ENCODE measurements at regions not wholly inside any gene's neighbourhood (a gene's known extent, or its start where the extent isn't known, plus 50 kb on each side); places are given as distances from the start of the nearest gene placed in this dataset.

DNA sequence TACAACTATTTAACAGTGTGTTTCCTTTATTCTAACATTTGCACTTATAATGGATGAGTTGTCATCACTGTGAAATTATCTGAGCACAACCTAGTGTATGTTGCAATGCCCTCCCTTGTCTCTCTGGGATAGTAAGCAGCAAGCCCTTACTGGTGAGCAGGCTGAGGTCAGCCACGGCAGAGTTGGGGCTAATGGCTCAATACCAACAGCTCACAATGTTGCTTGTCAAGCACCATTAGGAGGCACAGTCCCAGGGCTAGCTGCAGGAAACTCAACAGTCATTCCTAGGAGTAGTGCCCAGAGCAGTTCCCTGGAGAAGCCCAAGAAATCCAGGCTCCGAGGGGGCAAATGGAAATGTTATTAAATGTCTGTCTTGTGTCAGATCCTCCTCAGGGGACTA is 858.4 kb downstream of the GRID1 start:
- DNase-seq = no peak
- WGBS (ENCODE audit: extremely low coverage, insufficient read length, low lambda C conversion rate) = no CpG with 5 or more reads among the region's 2 CpGs
- H3K79me1 ChIP-seq (ENCODE audit: insufficient read depth, low read depth, low read length, poor library complexity, severe bottlenecking) = no peaks in the 10 kb centered on the region

More for the DNA sequence above, 858.4 kb downstream of the GRID1 start:
- no peak overlapping the region for H3K14ac ChIP-seq (ENCODE audit: insufficient read depth, low read length)
- H2AK5ac ChIP-seq (ENCODE audit: insufficient read length, low read length) = no peak overlapping the region
- H3K27me3 ChIP-seq (ENCODE audit: insufficient read depth, low read length) = no peaks in the 10 kb centered on the region
- H4K91ac ChIP-seq (ENCODE audit: insufficient read length, low read depth, low read length) = no peak overlapping the region
- no peak overlapping the region for H3K23ac ChIP-seq (ENCODE audit: insufficient read length, low read depth, low read length)
- H4K8ac ChIP-seq (replicated peaks; ENCODE audit: insufficient read length, low read depth, low read length) = no peak overlapping the region
- no peaks in the 10 kb centered on the region for H3K79me2 ChIP-seq (ENCODE audit: insufficient read depth, low read length)
- H2AFZ ChIP-seq (ENCODE audit: low read length) = no peak overlapping the region
- H3K9me3 ChIP-seq (ENCODE audit: control insufficient read depth, low read depth, low read length) = no peaks in the 10 kb centered on the region
- H3K4me1 Mint-ChIP-seq = peaks cover 5 to 6% of the 10 kb centered on the region in 2 experiments
- peaks cover 22 to 25% of the 10 kb centered on the region in 2 experiments for H3K9me3 Mint-ChIP-seq
- H2BK15ac ChIP-seq (ENCODE audit: low read depth, low read length) = no peak overlapping the region
- no peak overlapping the region for H3K27ac Mint-ChIP-seq
- no peak overlapping the region for H3T11ph ChIP-seq (ENCODE audit: low read length)
- H4K20me1 ChIP-seq (ENCODE audit: control insufficient read depth, insufficient read depth, insufficient read length) = no peaks in the 10 kb centered on the region
- H2BK12ac ChIP-seq (ENCODE audit: insufficient read length, low read depth, low read length) = no peak overlapping the region
- no peak overlapping the region for H3K27ac ChIP-seq (ENCODE audit: insufficient read length, low read depth, low read length)
- H2BK5ac ChIP-seq (ENCODE audit: insufficient read length, low read length) = no peak overlapping the region
- peaks cover 7 to 24% (median 7%) of the 10 kb centered on the region in 3 experiments for H3K36me3 Mint-ChIP-seq (ENCODE audit: insufficient read depth in 1 of 3, low read depth in 3 of 3)
- peaks cover 5% of the 10 kb centered on the region; the same call in 1 of the 2 replicates for H3K27me3 Mint-ChIP-seq (ENCODE audit: low read depth)
- H3K18ac ChIP-seq (ENCODE audit: insufficient read length, low read depth, low read length) = no peak overlapping the region
- no peak overlapping the region for H2BK20ac ChIP-seq (ENCODE audit: low read depth, low read length, poor library complexity, severe bottlenecking)
- no peak overlapping the region for H3K4me2 ChIP-seq (ENCODE audit: insufficient read depth, insufficient read length, low read length)
- no peak overlapping the region for H2BK120ac ChIP-seq (ENCODE audit: low read depth, low read length, poor library complexity, severe bottlenecking)
- peaks cover 1% of the 10 kb centered on the region; the same call in 1 of the 2 replicates for H3K4me1 ChIP-seq (ENCODE audit: insufficient read depth, low read length)
- TF ChIP-seq, protein P1, sequence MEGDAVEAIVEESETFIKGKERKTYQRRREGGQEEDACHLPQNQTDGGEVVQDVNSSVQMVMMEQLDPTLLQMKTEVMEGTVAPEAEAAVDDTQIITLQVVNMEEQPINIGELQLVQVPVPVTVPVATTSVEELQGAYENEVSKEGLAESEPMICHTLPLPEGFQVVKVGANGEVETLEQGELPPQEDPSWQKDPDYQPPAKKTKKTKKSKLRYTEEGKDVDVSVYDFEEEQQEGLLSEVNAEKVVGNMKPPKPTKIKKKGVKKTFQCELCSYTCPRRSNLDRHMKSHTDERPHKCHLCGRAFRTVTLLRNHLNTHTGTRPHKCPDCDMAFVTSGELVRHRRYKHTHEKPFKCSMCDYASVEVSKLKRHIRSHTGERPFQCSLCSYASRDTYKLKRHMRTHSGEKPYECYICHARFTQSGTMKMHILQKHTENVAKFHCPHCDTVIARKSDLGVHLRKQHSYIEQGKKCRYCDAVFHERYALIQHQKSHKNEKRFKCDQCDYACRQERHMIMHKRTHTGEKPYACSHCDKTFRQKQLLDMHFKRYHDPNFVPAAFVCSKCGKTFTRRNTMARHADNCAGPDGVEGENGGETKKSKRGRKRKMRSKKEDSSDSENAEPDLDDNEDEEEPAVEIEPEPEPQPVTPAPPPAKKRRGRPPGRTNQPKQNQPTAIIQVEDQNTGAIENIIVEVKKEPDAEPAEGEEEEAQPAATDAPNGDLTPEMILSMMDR (conservative IDR thresholded peaks at IDR 0.05) = no peak
- H4K5ac ChIP-seq (ENCODE audit: insufficient read length, low read depth, low read length) = no peak overlapping the region
- H3K9ac ChIP-seq (ENCODE audit: extremely low read depth, insufficient read length, low read length) = no peak overlapping the region
- no peak overlapping the region for H3K4ac ChIP-seq (ENCODE audit: low read depth, low read length)
- no peak overlapping the region for H3K4me3 Mint-ChIP-seq
- no peaks in the 10 kb centered on the region for H3K23me2 ChIP-seq (ENCODE audit: insufficient read length, low read depth, low read length, poor library complexity, severe bottlenecking)
- no peak overlapping the region for H3K56ac ChIP-seq (ENCODE audit: insufficient read length, low read depth, low read length)

All from H9 (cell line).